Esophagus squamous epithelium (tissue), 5 donors: ENCODE measurements at regions not wholly inside any gene's neighbourhood (a gene's known extent, or its start where the extent isn't known, plus 50 kb on each side); places are given as distances from the start of the nearest gene placed in this dataset.

Experiments
- DNase-seq: peaks from one replicate; lab custom pipeline; 2025; lab: John Stamatoyannopoulos, UW
- H3K27ac ChIP-seq, 4 donors: fragments of 200-600 bp; sonication (generic); one replicate each; pipeline ENCODE4 v1.5.1; 2016 to 2019; ENCODE audit warnings: mild to moderate bottlenecking in 1 of 4
- H3K27me3 ChIP-seq, 4 donors: fragments of 200-600 bp; sonication (generic); 1 replicate in 3 of 4; 2 replicates in 1 of 4; pipeline versions ENCODE4 v1.5.1 to v1.6.0; 2017 to 2021; ENCODE audit warnings: antibody characterized with exemption in 1 of 4
- H3K36me3 ChIP-seq, 3 donors: fragments of 200-600 bp; sonication (generic); one replicate each; pipeline ENCODE4 v1.5.1; 2016 to 2019
- H3K4me1 ChIP-seq, 3 donors: fragments of 200-600 bp; sonication (generic); one replicate each; pipeline ENCODE4 v1.5.1; 2017 to 2019
- H3K4me3 ChIP-seq, 4 donors: fragments of 200-600 bp; sonication (generic); 1 replicate in 3 of 4; 2 replicates in 1 of 4; pipeline ENCODE4 v1.5.1; 2016 to 2019; ENCODE audit warnings: mild to moderate bottlenecking in 2 of 4, moderate library complexity in 1 of 4
- H3K9me3 ChIP-seq, 3 donors: fragments of 200-600 bp; sonication (generic); one replicate each; pipeline ENCODE4 v1.5.1; 2016 to 2019
- CTCF ChIP-seq, 6 experiments: fragments of 450-650 bp in 4 of 6; fragments of 200-600 bp in 2 of 6; sonication (generic) in 2 of 6; IDR thresholded peaks; one replicate each; pipeline ENCODE4 v1.5.1; 2016 to 2019; ENCODE audit warnings: antibody characterized with exemption in 6 of 6, mild to moderate bottlenecking in 4 of 6, moderate library complexity in 4 of 6
- POLR2A ChIP-seq, 4 donors: fragments of 450-650 bp; IDR thresholded peaks; one replicate each; pipeline ENCODE4 v1.6.1; 2017; ENCODE audit warnings: antibody characterized with exemption in 4 of 4, mild to moderate bottlenecking in 4 of 4, moderate library complexity in 3 of 4
- WGBS, 2 donors: methylation state at CpG; one replicate each; pipeline ENCODE4 v1.1.5; 2018; 5-methylcytosine and 5-hydroxymethylcytosine counted together
- intact Hi-C: fragments of 100-400 bp; cut with DNase I; formaldehyde crosslinking; loops from one replicate; pipeline ENCODE4 v1.15.0; 2022
- donor health status: DM: yes; HTN: yes; CAD: no.

DNA sequence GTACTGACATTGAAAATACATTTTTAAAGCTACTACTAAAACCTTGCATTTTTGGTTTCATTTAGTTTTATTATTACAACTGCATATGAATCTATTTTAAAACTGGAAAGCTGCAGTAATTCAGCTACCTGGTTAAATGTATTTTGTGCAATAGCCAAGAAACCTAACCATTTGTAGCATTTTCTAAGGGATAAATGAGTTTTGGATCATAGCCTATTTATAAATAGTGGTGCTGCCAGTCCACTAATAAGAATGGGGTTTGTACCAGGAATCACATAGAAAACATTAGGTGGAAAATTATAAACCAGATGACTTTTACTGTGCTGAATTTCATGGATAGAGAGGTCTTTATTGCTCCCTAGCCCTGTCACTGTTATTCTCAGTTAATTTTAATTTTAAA is 454.7 kb downstream of the DIPK2A start:
- H3K27ac ChIP-seq: no peak overlapping the region
- no peaks in the 10 kb centered on the region for H3K9me3 ChIP-seq
- DNase-seq: no peak
- no peaks in the 10 kb centered on the region for H3K27me3 ChIP-seq
- TF ChIP-seq CTCF (IDR thresholded peaks at IDR 0.05): no peak
- no peak for TF ChIP-seq POLR2A (IDR thresholded peaks at IDR 0.05)
- peaks cover 0 to 6% (median 0%) of the 10 kb centered on the region in 3 donors for H3K4me1 ChIP-seq
- H3K36me3 ChIP-seq: no peaks in the 10 kb centered on the region
- H3K4me3 ChIP-seq: no peak overlapping the region
- intact Hi-C loops: no loop called here

DNA sequence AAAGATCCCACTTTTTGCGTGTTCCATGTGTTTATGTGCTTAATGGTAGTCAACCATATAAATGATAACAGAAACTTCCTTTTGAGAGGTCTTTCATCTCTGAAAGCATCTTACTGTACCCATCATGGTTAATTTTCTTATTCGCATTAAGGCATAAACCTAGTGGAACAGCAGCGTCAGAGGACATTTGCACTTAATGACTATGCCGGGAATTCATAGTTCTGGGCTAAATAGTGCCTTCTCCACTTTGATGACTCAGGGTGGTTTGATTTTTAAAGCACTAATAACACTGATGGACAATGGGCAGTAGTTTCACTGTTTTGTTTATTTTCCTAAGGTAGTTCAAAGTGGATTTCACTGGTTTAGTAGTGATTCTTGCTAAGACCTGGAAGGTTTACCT is 455.3 kb downstream of the DIPK2A start:
- Histone ChIP-seq H3K4me1 (peaks cover 0 to 6% (median 0%) of the 10 kb centered on the region in 3 donors), H3K4me3 (no peak overlapping the region), H3K9me3 (no peaks in the 10 kb centered on the region), H3K27me3 (no peaks in the 10 kb centered on the region), H3K36me3 (no peaks in the 10 kb centered on the region), H3K27ac (no peak overlapping the region)
- no peak for DNase-seq
- 87 to 92% methylated on average over 4 of the region's 4 CpGs for WGBS, 2 donors
- TF ChIP-seq CTCF (IDR thresholded peaks at IDR 0.05) (no peak), POLR2A (IDR thresholded peaks at IDR 0.05) (no peak)
- intact Hi-C loops: no loop called here

- Histone ChIP-seq H3K27ac (no peak overlapping the region), H3K4me1 (peaks cover 0 to 6% (median 0%) of the 10 kb centered on the region in 3 donors), H3K36me3 (no peaks in the 10 kb centered on the region), H3K27me3 (no peaks in the 10 kb centered on the region), H3K4me3 (no peak overlapping the region), H3K9me3 (no peaks in the 10 kb centered on the region)
- DNase-seq: no peak
- WGBS, 2 donors: 38 to 74% methylated on average over 3 of the region's 3 CpGs
- no peak for TF ChIP-seq POLR2A (IDR thresholded peaks at IDR 0.05)
- TF ChIP-seq CTCF (IDR thresholded peaks at IDR 0.05): no peak
- intact Hi-C loops: no loop called here
Observed at GRCh38 chr3:144429719-144430121, 458.1 kb downstream of the DIPK2A start.

- Histone ChIP-seq H3K4me3 (no peak overlapping the region), H3K4me1 (no peaks in the 10 kb centered on the region), H3K27me3 (no peaks in the 10 kb centered on the region), H3K9me3 (no peaks in the 10 kb centered on the region), H3K36me3 (no peaks in the 10 kb centered on the region), H3K27ac (no peak overlapping the region)
- no peak for DNase-seq
- TF ChIP-seq CTCF (IDR thresholded peaks at IDR 0.05) (no peak), POLR2A (IDR thresholded peaks at IDR 0.05) (no peak)
- intact Hi-C loops: no loop called here
Observed at GRCh38 chr3:144431134-144431533, 459.5 kb downstream of the DIPK2A start.

GRCh38 chr3:144433006-144433405 is 461.4 kb downstream of the DIPK2A start:
- Histone ChIP-seq H3K4me3 (no peak overlapping the region), H3K9me3 (no peaks in the 10 kb centered on the region), H3K4me1 (no peaks in the 10 kb centered on the region), H3K27ac (no peak overlapping the region), H3K36me3 (no peaks in the 10 kb centered on the region), H3K27me3 (no peaks in the 10 kb centered on the region)
- WGBS, 2 donors: 49 to 58% methylated on average over 1 of the region's 1 CpG
- intact Hi-C loops: no loop called here
- TF ChIP-seq CTCF (IDR thresholded peaks at IDR 0.05) (no peak), POLR2A (IDR thresholded peaks at IDR 0.05) (no peak)
- no peak for DNase-seq
